AG04449 (cell line): ENCODE measurements at regions not wholly inside any gene's neighbourhood (a gene's known extent, or its start where the extent isn't known, plus 50 kb on each side); places are given as distances from the start of the nearest gene placed in this dataset.

Source experiments
- CTCF ChIA-PET: fragments of 350-600 bp; formaldehyde crosslinking; extraction: SDS; loops from one replicate; lab custom pipeline; 2021; ENCODE audit warnings: antibody characterized with exemption; lab: Yijun Ruan, JAX
- POLR2A ChIA-PET: fragments of 400-600, 350-600 bp; formaldehyde crosslinking; extraction: SDS; loops from one replicate; lab custom pipeline; 2020; ENCODE audit warnings: antibody characterized with exemption, inconsistent platforms; lab: Yijun Ruan, JAX
- DNase-seq: peaks from one replicate; pipeline ENCODE4 v3.0.0-alpha.2; 2010; ENCODE audit warnings: low read depth, low spot score
- H3K4me3 ChIP-seq: 2 replicates; pipeline ENCODE4 v1.5.1; 2011; ENCODE audit warnings: low read depth, mild to moderate bottlenecking, control low read depth, low read length
- TF ChIP-seq, protein P1 (sequence below): IDR thresholded peaks from one replicate; pipeline ENCODE4 v1.5.1; 2011; ENCODE audit warnings: mild to moderate bottlenecking, moderate library complexity, low read length, control low read depth, inconsistent platforms; ENCODE audit not compliant: insufficient read depth; ENCODE audit errors: missing control alignments

DNA sequence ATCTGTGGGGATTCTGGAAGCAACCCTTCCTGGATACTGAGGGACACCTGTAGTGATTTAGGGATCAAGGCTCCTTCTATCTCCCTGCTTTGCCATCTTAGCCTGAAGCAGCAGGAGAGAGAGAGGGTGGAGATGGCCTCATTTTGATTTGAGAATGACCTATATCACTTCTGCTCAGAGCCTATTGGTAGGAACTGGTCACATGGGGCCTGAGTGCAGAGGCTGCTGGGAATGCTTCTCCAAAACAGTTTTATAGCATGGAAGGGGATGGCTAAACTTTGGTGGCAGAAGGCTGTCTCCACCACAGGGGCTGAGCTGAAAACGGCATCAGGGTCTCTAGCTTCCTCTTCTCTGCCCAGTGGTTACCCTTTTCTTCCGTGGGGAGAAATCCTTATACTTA is 105.8 kb downstream of the TBX19 start:
- H3K4me3 ChIP-seq: no peak overlapping the region
- POLR2A ChIA-PET: no interaction called here
- TF ChIP-seq, protein P1, sequence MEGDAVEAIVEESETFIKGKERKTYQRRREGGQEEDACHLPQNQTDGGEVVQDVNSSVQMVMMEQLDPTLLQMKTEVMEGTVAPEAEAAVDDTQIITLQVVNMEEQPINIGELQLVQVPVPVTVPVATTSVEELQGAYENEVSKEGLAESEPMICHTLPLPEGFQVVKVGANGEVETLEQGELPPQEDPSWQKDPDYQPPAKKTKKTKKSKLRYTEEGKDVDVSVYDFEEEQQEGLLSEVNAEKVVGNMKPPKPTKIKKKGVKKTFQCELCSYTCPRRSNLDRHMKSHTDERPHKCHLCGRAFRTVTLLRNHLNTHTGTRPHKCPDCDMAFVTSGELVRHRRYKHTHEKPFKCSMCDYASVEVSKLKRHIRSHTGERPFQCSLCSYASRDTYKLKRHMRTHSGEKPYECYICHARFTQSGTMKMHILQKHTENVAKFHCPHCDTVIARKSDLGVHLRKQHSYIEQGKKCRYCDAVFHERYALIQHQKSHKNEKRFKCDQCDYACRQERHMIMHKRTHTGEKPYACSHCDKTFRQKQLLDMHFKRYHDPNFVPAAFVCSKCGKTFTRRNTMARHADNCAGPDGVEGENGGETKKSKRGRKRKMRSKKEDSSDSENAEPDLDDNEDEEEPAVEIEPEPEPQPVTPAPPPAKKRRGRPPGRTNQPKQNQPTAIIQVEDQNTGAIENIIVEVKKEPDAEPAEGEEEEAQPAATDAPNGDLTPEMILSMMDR: no peak
- DNase-seq: no peak
- CTCF ChIA-PET: no interaction called here

DNA sequence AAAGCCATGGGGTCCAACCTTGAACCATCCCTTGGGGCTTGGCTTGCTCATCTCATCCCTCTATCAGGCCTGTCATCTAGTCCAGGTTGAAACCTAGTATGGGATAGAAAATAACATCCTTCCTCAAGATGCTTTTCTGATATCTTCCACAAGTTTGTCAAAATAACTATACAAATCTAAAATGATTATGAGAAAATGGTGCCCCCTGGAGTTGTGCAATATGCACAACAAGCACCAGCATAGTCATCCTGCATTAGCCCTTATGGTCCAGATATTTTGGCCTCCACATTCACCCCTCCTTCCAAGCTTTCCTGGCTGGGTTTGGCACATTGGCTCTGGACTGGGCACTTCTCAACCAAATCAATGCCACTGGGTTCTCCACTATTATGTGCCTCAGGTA is 101.2 kb downstream of the TBX19 start:
- POLR2A ChIA-PET: no interaction called here
- TF ChIP-seq, protein P1: no peak
- CTCF ChIA-PET: interaction anchor here (1.1 kb wide), 1 partner anchor 8 kb away, joined by 3 read pairs; no protein-coding TSS in a partner anchor
- no peak overlapping the region for H3K4me3 ChIP-seq
- no peak for DNase-seq

DNA sequence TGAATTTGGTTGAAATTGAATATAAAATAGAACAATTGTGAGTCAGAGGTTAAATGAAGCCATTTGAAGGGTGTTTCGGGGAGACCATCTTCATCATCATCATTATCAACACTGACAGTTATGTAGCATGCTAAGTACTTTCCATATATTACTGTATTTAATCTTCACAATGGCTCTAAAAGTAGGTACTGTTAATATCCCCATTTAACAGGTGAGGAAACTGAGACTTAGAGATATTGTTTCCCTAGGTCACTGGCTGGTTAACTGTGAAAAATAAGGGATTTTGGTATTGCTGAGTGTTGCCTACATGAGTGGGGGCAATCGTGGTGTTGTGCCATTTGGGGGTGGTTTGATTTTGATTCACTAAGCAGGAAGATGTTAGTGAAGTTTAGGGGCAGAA is 100.3 kb downstream of the TBX19 start:
- POLR2A ChIA-PET: no interaction called here
- TF ChIP-seq, protein P1: no peak
- DNase-seq: no peak
- CTCF ChIA-PET: interaction anchor here (0.5 kb wide), 1 partner anchor 1111 kb away, joined by 3 read pairs; no protein-coding TSS in a partner anchor
- no peak overlapping the region for H3K4me3 ChIP-seq

DNA sequence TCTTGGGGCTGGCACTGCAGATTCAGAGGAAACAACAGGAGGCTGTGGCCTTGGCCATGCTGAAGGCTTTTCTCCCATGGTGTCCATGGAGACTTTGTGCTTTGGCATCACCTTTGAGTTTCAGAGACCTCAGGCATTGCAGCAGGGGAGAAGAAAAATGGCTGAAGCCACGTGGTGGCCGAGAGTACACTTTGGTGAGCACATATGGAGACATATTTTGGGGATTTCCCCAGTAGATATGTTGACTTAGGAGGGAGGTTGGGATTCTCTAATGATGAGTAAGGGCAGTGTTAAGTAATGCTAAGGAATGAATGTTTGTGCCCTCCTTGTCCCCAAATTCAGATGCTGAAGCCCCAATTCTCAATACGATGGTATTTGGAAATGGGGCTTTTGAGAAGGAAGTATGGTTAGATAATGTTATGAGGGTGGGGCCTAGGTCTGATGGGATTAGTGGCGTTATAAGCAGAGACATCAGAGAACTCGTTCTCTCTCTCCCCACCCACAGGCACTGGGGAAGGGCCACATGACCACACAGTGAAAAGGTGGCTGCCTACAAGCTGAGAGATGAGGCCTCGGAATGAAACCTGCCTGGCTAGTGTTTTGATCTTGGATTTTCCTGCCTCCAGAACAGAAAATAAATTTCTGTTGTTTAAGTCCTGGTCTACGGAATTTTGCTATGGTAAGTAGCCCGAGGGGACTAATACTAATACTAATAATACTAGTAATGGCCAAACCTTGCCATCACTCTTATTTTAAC is 98.6 kb downstream of the TBX19 start:
- ChIA-PET CTCF (no interaction called here), POLR2A (no interaction called here)
- TF ChIP-seq, protein P1: no peak
- peak; percentile 3 for DNase-seq
- no peak overlapping the region for H3K4me3 ChIP-seq

DNA sequence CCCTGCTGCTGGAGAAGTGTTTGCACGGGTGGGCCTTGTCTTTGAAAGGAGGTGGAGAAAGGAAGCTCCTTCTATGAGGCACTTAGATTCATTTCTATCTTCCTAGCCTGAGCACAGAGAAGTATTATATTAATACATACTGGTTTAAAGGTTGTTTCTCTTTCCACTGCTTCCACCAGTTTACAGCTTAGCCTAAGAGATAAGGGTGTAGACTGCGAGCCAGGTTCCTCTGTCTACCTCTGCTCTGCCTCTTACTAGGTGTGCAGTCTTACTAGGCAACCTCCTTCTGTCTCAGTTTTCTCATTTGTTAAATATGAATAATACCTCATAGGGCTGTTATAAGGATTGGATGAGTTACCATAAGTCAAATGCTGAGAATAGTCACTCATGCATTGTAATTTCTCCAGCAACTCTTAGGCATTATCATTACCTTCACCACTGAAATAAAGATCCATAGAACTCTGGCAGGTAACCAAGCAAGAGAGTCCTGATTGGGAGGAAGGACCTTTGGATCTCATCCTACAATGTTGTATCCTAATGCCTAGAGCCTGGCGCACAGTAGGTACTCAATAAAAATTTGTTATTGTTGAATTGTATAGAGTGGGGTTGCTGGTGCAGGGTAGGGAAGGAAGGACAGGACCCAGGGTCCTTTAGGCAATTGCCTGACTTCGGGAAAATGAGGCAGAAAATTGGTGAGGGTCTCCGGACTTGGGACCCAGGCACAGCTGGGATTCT is 95.1 kb downstream of the TBX19 start:
- POLR2A ChIA-PET: no interaction called here
- TF ChIP-seq, protein P1: no peak
- DNase-seq: no peak
- H3K4me3 ChIP-seq: no peak overlapping the region
- CTCF ChIA-PET: no interaction called here

GRCh38 chr1:168374566-168374965 is 93.9 kb downstream of the TBX19 start:
- DNase-seq: no peak
- CTCF ChIA-PET: no interaction called here
- no peak overlapping the region for H3K4me3 ChIP-seq
- TF ChIP-seq, protein P1: no peak
- POLR2A ChIA-PET: no interaction called here
